ENCODE measurements at regions not wholly inside any gene's neighbourhood (a gene's known extent, or its start where the extent isn't known, plus 50 kb on each side); places are given as distances from the start of the nearest gene placed in this dataset.

DNA sequence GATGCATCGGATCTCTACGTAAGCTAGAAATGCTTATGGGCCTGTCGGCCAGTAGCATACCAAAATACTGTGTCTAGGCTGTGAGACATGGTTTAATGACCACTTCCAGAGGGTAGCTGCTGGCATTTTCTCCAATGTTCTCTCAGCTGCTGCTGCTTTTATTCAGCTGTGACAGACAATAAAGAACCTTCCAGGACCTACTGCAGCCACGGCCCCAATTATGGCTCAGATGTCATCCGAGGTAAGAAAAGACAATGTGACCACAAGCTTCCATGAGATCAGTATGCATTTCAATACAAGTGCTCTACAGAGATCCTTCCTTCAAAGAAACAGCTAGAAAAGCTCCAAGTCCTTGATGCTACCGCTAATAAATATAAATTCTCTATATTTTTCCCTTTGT, 256.2 kb downstream of the SDHAF3 start:
- Histone ChIP-seq H3F3A (ENCODE audit: low read depth) (no peaks in the 10 kb centered on the region), H3K4me2 (ENCODE audit: low read depth, low read length, poor library complexity, severe bottlenecking) (no peak overlapping the region), H3K27me3 (ENCODE audit: insufficient read depth, low read length, poor library complexity, severe bottlenecking) (no peaks in the 10 kb centered on the region), H3K9me2 (replicated peaks; ENCODE audit: low read depth, low read length) (no peaks in the 10 kb centered on the region; the same call in 1 of the 2 replicates), H3K79me2 (ENCODE audit: insufficient read depth, low read length) (no peaks in the 10 kb centered on the region), H3K9ac (ENCODE audit: low read depth, low read length, poor library complexity, severe bottlenecking) (no peak overlapping the region), H3K4me3 (ENCODE audit: low read length, poor library complexity, severe bottlenecking) (no peak overlapping the region), H3K36me3 (ENCODE audit: insufficient read depth, low read length) (no peaks in the 10 kb centered on the region), H2AFZ (ENCODE audit: low read length) (no peak overlapping the region), H3K9me3 (ENCODE audit: insufficient read depth, low read depth, low read length) (no peaks in the 10 kb centered on the region), H3K4me1 (ENCODE audit: insufficient read depth, low read length, poor library complexity, severe bottlenecking) (no peaks in the 10 kb centered on the region), H4K20me1 (ENCODE audit: insufficient read depth, low read length, poor library complexity, severe bottlenecking) (no peaks in the 10 kb centered on the region)
- TF ChIP-seq, protein P1, sequence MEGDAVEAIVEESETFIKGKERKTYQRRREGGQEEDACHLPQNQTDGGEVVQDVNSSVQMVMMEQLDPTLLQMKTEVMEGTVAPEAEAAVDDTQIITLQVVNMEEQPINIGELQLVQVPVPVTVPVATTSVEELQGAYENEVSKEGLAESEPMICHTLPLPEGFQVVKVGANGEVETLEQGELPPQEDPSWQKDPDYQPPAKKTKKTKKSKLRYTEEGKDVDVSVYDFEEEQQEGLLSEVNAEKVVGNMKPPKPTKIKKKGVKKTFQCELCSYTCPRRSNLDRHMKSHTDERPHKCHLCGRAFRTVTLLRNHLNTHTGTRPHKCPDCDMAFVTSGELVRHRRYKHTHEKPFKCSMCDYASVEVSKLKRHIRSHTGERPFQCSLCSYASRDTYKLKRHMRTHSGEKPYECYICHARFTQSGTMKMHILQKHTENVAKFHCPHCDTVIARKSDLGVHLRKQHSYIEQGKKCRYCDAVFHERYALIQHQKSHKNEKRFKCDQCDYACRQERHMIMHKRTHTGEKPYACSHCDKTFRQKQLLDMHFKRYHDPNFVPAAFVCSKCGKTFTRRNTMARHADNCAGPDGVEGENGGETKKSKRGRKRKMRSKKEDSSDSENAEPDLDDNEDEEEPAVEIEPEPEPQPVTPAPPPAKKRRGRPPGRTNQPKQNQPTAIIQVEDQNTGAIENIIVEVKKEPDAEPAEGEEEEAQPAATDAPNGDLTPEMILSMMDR (conservative IDR thresholded peaks at IDR 0.05; ENCODE audit: low read length), result no peak
- TF ChIP-seq EZH2phosphoT487 (IDR thresholded peaks at IDR 0.05; ENCODE audit: borderline replicate concordance), result no peak

DNA sequence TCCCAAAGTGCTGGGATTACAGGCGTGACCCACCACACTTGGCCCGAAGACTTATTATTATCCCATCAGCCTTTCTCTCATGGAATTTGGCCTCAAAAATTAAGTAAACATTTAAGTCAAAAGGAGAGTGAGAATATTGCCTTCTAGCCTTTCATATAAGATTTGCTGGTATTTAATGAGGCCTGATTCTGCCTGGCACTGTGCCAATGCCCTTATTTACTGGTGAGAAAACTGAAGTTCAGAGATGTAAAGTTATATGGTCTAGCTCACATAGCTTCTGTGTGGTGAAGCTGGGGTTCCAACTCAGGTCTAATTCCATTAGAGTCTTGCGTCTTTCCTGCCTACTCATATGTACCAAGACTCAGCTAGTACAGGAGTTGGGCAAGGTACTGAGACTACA, 260.2 kb downstream of the SDHAF3 start:
- no peak overlapping the region for H3K4me3 ChIP-seq (ENCODE audit: low read length, poor library complexity, severe bottlenecking)
- H3F3A ChIP-seq (ENCODE audit: low read depth), result no peaks in the 10 kb centered on the region
- H3K27me3 ChIP-seq (ENCODE audit: insufficient read depth, low read length, poor library complexity, severe bottlenecking), result no peaks in the 10 kb centered on the region
- H3K36me3 ChIP-seq (ENCODE audit: insufficient read depth, low read length), result no peaks in the 10 kb centered on the region
- H3K9me3 ChIP-seq (ENCODE audit: insufficient read depth, low read depth, low read length), result no peaks in the 10 kb centered on the region
- no peak overlapping the region for H3K9ac ChIP-seq (ENCODE audit: low read depth, low read length, poor library complexity, severe bottlenecking)
- no peak overlapping the region for H3K4me2 ChIP-seq (ENCODE audit: low read depth, low read length, poor library complexity, severe bottlenecking)
- H3K79me2 ChIP-seq (ENCODE audit: insufficient read depth, low read length), result no peaks in the 10 kb centered on the region
- no peaks in the 10 kb centered on the region; the same call in 1 of the 2 replicates for H3K9me2 ChIP-seq (replicated peaks; ENCODE audit: low read depth, low read length)
- no peaks in the 10 kb centered on the region for H3K4me1 ChIP-seq (ENCODE audit: insufficient read depth, low read length, poor library complexity, severe bottlenecking)
- TF ChIP-seq EZH2phosphoT487 (IDR thresholded peaks at IDR 0.05; ENCODE audit: borderline replicate concordance), result no peak
- TF ChIP-seq, protein P1 (conservative IDR thresholded peaks at IDR 0.05; ENCODE audit: low read length), result no peak
- H2AFZ ChIP-seq (ENCODE audit: low read length), result no peak overlapping the region
- no peaks in the 10 kb centered on the region for H4K20me1 ChIP-seq (ENCODE audit: insufficient read depth, low read length, poor library complexity, severe bottlenecking)

DNA sequence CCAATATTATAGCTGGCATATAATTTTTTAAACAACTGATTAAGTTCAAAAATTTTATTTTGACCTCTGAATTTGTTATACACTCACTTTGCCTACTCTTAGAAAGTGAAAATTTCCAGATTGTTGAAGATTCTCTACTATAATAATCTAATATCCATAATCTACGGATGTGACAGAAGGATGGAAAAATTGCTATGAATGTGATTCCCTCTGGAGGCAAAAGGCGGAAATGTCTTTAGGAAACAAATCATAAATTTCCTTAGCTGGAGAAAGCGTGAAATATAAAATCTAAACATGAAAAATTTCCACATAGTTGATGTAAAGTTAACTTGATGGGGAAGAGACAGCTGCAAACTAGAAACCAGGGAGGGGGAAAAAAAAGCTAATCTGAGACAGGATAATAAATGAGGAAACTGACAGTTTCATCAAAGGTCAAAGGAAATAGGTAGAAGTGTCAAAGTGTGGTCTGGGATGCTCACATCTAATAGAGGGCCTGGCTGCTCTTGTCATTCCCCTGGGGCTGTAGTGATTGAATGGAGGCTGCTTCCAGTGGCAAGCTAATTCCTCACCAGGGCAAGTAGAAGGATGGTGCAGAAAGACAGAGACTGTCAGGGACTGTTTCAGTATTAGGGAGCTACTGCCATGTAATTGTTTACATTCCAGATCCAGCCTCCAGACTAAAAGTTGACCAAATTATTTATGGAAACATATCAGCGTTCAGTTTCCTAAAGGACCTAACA, 264.5 kb downstream of the SDHAF3 start:
- H3K4me3 ChIP-seq (ENCODE audit: low read length, poor library complexity, severe bottlenecking), result no peak overlapping the region
- H2AFZ ChIP-seq (ENCODE audit: low read length), result no peak overlapping the region
- H3K9ac ChIP-seq (ENCODE audit: low read depth, low read length, poor library complexity, severe bottlenecking), result no peak overlapping the region
- no peaks in the 10 kb centered on the region for H3K4me1 ChIP-seq (ENCODE audit: insufficient read depth, low read length, poor library complexity, severe bottlenecking)
- H3K79me2 ChIP-seq (ENCODE audit: insufficient read depth, low read length), result no peaks in the 10 kb centered on the region
- H3K4me2 ChIP-seq (ENCODE audit: low read depth, low read length, poor library complexity, severe bottlenecking), result no peak overlapping the region
- H3K9me2 ChIP-seq (replicated peaks; ENCODE audit: low read depth, low read length), result no peaks in the 10 kb centered on the region; the same call in 1 of the 2 replicates
- no peaks in the 10 kb centered on the region for H3K9me3 ChIP-seq (ENCODE audit: insufficient read depth, low read depth, low read length)
- H3K27me3 ChIP-seq (ENCODE audit: insufficient read depth, low read length, poor library complexity, severe bottlenecking), result no peaks in the 10 kb centered on the region
- TF ChIP-seq, protein P1 (conservative IDR thresholded peaks at IDR 0.05; ENCODE audit: low read length), result no peak
- TF ChIP-seq EZH2phosphoT487 (IDR thresholded peaks at IDR 0.05; ENCODE audit: borderline replicate concordance), result no peak
- H4K20me1 ChIP-seq (ENCODE audit: insufficient read depth, low read length, poor library complexity, severe bottlenecking), result no peaks in the 10 kb centered on the region
- H3K36me3 ChIP-seq (ENCODE audit: insufficient read depth, low read length), result no peaks in the 10 kb centered on the region
- no peaks in the 10 kb centered on the region for H3F3A ChIP-seq (ENCODE audit: low read depth)
